ENCODE measurements at regions not wholly inside any gene's neighbourhood (a gene's known extent, or its start where the extent isn't known, plus 50 kb on each side); places are given as distances from the start of the nearest gene placed in this dataset.

- DNase-seq, result no peak
Measured at GRCh38 chr2:121900391-121900790, 144.9 kb downstream of the TSN start.

GRCh38 chr2:121902171-121902591, 146.7 kb downstream of the TSN start:
- no peak for DNase-seq

GRCh38 chr2:121902616-121903015, 147.2 kb downstream of the TSN start:
- DNase-seq, result no peak

GRCh38 chr2:121903037-121903689, 147.7 kb downstream of the TSN start:
- DNase-seq, result no peak

GRCh38 chr2:121904656-121905055, 149.2 kb downstream of the TSN start:
- DNase-seq, result no peak

GRCh38 chr2:121905201-121905600, 149.8 kb downstream of the TSN start:
- DNase-seq, result no peak

GRCh38 chr2:121906170-121906569, 150.7 kb downstream of the TSN start:
- no peak for DNase-seq

GRCh38 chr2:121907928-121908327, 152.5 kb downstream of the TSN start:
- DNase-seq, result peak; percentile 41 to 44

GRCh38 chr2:121910139-121910538, 154.7 kb downstream of the TSN start:
- no peak for DNase-seq

GRCh38 chr2:121911036-121911435, 155.6 kb downstream of the TSN start:
- no peak for DNase-seq

GRCh38 chr2:121917143-121917542, 161.7 kb downstream of the TSN start:
- no peak for DNase-seq

GRCh38 chr2:121918231-121918630, 162.8 kb downstream of the TSN start:
- DNase-seq, result no peak

- DNase-seq, result no peak
Measured at GRCh38 chr2:121919803-121920202, 164.4 kb downstream of the TSN start.

GRCh38 chr2:121925466-121925865, 170.0 kb downstream of the TSN start:
- DNase-seq, result no peak

- no peak for DNase-seq
Measured at GRCh38 chr2:121943285-121943684, 187.8 kb downstream of the TSN start.

GRCh38 chr2:121944072-121944831, 188.8 kb downstream of the TSN start:
- peak; percentile 79 to 85 for DNase-seq

GRCh38 chr2:121947674-121948073, 192.2 kb downstream of the TSN start:
- DNase-seq, result no peak

GRCh38 chr2:121949271-121949670, 193.8 kb downstream of the TSN start:
- DNase-seq, result no peak

- DNase-seq, result no peak
Measured at GRCh38 chr2:121955426-121955825, 200.0 kb downstream of the TSN start.

- DNase-seq, result no peak
Measured at GRCh38 chr2:121955872-121956271, 200.4 kb downstream of the TSN start.

GRCh38 chr2:121960251-121960650, 204.8 kb downstream of the TSN start:
- DNase-seq, result no peak

- no peak for DNase-seq
Measured at GRCh38 chr2:121961761-121962160, 206.3 kb downstream of the TSN start.

GRCh38 chr2:121965661-121966060, 210.2 kb downstream of the TSN start:
- DNase-seq, result no peak

GRCh38 chr2:121966663-121967062, 211.2 kb downstream of the TSN start:
- DNase-seq, result no peak

GRCh38 chr2:121969166-121969565, 213.7 kb downstream of the TSN start:
- no peak for DNase-seq
